H1 (cell line): ENCODE measurements at regions not wholly inside any gene's neighbourhood (a gene's known extent, or its start where the extent isn't known, plus 50 kb on each side); places are given as distances from the start of the nearest gene placed in this dataset.

ENCODE experiments used
- CTBP2 ChIP-seq: IDR thresholded peaks from 2 replicates; pipeline ENCODE4 v1.7.0; 2011; ENCODE audit warnings: borderline replicate concordance, mild to moderate bottlenecking, moderate library complexity, mixed read lengths, low read length; ENCODE audit not compliant: insufficient read depth, insufficient read length
- POU5F1 ChIP-seq: IDR thresholded peaks from 2 replicates; pipeline ENCODE4 v1.6.1; 2011; ENCODE audit warnings: low read depth, mild to moderate bottlenecking, low read length, moderate library complexity
- RXRA ChIP-seq: IDR thresholded peaks from 2 replicates; pipeline ENCODE4 v1.6.1; 2011; ENCODE audit warnings: low read depth, mild to moderate bottlenecking, low read length, moderate library complexity; ENCODE audit not compliant: insufficient read depth
- SIN3A ChIP-seq, 2 experiments: IDR thresholded peaks in 1 of 2; conservative IDR thresholded peaks in 1 of 2; 2 replicates each; pipeline ENCODE4 v1.6.1; 2011 to 2012; ENCODE audit warnings: low read length in 2 of 2, improper control_type of control experiment in 1 of 2, low read depth in 1 of 2, mild to moderate bottlenecking in 1 of 2
- TAF7 ChIP-seq: optimal IDR thresholded peaks from 2 replicates; pipeline ENCODE3; 2011; ENCODE audit warnings: low read depth, mild to moderate bottlenecking, inconsistent platforms, low read length, moderate library complexity, borderline replicate concordance
- TCF12 ChIP-seq: IDR thresholded peaks from 2 replicates; pipeline ENCODE4 v1.6.1; 2011; ENCODE audit warnings: low read depth, mild to moderate bottlenecking, low read length
- TF ChIP-seq, protein P1 (sequence below): fragments of 300-600 bp; sonication (generic); IDR thresholded peaks from 2 replicates; pipeline ENCODE4 v1.7.1; 2012; ENCODE audit warnings: low read length, moderate library complexity, mild to moderate bottlenecking, inconsistent platforms; ENCODE audit not compliant: insufficient replicate concordance
- TF ChIP-seq, protein P2 (sequence below): IDR thresholded peaks from 2 replicates; pipeline ENCODE4 v1.6.1; 2011; ENCODE audit warnings: low read length, improper control_type of control experiment
- TF ChIP-seq, protein P3 (sequence below): IDR thresholded peaks from 2 replicates; pipeline ENCODE4 v1.6.1; 2012; ENCODE audit warnings: inconsistent platforms

DNA sequence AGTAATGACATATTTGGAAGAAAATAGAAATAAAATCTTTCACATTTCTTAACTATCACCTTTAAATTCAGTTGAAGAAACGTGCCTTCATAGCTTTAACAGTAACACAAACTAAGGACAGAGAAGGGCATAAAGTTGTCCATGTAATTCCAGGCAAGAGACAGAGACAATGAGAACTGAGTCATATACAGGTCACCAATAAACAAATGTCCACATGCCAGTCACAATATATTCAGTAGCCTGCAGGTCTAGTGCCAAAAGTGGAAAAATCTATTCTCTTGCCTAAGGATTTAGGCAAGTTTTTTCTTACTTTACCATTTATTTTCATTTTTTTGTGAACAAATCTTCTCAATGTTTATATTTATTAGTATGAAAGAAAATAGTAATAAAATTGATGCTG is 1711.5 kb upstream of the NUDT12 start (continued):
- TF ChIP-seq, protein P1, sequence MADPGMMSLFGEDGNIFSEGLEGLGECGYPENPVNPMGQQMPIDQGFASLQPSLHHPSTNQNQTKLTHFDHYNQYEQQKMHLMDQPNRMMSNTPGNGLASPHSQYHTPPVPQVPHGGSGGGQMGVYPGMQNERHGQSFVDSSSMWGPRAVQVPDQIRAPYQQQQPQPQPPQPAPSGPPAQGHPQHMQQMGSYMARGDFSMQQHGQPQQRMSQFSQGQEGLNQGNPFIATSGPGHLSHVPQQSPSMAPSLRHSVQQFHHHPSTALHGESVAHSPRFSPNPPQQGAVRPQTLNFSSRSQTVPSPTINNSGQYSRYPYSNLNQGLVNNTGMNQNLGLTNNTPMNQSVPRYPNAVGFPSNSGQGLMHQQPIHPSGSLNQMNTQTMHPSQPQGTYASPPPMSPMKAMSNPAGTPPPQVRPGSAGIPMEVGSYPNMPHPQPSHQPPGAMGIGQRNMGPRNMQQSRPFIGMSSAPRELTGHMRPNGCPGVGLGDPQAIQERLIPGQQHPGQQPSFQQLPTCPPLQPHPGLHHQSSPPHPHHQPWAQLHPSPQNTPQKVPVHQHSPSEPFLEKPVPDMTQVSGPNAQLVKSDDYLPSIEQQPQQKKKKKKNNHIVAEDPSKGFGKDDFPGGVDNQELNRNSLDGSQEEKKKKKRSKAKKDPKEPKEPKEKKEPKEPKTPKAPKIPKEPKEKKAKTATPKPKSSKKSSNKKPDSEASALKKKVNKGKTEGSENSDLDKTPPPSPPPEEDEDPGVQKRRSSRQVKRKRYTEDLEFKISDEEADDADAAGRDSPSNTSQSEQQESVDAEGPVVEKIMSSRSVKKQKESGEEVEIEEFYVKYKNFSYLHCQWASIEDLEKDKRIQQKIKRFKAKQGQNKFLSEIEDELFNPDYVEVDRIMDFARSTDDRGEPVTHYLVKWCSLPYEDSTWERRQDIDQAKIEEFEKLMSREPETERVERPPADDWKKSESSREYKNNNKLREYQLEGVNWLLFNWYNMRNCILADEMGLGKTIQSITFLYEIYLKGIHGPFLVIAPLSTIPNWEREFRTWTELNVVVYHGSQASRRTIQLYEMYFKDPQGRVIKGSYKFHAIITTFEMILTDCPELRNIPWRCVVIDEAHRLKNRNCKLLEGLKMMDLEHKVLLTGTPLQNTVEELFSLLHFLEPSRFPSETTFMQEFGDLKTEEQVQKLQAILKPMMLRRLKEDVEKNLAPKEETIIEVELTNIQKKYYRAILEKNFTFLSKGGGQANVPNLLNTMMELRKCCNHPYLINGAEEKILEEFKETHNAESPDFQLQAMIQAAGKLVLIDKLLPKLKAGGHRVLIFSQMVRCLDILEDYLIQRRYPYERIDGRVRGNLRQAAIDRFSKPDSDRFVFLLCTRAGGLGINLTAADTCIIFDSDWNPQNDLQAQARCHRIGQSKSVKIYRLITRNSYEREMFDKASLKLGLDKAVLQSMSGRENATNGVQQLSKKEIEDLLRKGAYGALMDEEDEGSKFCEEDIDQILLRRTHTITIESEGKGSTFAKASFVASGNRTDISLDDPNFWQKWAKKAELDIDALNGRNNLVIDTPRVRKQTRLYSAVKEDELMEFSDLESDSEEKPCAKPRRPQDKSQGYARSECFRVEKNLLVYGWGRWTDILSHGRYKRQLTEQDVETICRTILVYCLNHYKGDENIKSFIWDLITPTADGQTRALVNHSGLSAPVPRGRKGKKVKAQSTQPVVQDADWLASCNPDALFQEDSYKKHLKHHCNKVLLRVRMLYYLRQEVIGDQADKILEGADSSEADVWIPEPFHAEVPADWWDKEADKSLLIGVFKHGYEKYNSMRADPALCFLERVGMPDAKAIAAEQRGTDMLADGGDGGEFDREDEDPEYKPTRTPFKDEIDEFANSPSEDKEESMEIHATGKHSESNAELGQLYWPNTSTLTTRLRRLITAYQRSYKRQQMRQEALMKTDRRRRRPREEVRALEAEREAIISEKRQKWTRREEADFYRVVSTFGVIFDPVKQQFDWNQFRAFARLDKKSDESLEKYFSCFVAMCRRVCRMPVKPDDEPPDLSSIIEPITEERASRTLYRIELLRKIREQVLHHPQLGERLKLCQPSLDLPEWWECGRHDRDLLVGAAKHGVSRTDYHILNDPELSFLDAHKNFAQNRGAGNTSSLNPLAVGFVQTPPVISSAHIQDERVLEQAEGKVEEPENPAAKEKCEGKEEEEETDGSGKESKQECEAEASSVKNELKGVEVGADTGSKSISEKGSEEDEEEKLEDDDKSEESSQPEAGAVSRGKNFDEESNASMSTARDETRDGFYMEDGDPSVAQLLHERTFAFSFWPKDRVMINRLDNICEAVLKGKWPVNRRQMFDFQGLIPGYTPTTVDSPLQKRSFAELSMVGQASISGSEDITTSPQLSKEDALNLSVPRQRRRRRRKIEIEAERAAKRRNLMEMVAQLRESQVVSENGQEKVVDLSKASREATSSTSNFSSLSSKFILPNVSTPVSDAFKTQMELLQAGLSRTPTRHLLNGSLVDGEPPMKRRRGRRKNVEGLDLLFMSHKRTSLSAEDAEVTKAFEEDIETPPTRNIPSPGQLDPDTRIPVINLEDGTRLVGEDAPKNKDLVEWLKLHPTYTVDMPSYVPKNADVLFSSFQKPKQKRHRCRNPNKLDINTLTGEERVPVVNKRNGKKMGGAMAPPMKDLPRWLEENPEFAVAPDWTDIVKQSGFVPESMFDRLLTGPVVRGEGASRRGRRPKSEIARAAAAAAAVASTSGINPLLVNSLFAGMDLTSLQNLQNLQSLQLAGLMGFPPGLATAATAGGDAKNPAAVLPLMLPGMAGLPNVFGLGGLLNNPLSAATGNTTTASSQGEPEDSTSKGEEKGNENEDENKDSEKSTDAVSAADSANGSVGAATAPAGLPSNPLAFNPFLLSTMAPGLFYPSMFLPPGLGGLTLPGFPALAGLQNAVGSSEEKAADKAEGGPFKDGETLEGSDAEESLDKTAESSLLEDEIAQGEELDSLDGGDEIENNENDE: no peak
- TF ChIP-seq POU5F1 (no peak), CTBP2 (no peak), TAF7 (no peak), TCF12 (no peak), SIN3A (conservative IDR thresholded peaks at IDR 0.05 in 1 of 2, IDR thresholded peaks at IDR 0.05 in 1 of 2; ENCODE audit: low read depth in 1 of 2, low read length in 2 of 2) (no peak), RXRA (no peak)
- TF ChIP-seq, protein P2, sequence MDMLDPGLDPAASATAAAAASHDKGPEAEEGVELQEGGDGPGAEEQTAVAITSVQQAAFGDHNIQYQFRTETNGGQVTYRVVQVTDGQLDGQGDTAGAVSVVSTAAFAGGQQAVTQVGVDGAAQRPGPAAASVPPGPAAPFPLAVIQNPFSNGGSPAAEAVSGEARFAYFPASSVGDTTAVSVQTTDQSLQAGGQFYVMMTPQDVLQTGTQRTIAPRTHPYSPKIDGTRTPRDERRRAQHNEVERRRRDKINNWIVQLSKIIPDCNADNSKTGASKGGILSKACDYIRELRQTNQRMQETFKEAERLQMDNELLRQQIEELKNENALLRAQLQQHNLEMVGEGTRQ: no peak
- TF ChIP-seq, protein P3, sequence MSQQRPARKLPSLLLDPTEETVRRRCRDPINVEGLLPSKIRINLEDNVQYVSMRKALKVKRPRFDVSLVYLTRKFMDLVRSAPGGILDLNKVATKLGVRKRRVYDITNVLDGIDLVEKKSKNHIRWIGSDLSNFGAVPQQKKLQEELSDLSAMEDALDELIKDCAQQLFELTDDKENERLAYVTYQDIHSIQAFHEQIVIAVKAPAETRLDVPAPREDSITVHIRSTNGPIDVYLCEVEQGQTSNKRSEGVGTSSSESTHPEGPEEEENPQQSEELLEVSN: no peak
